Keratinocyte (primary cell): ENCODE measurements at regions not wholly inside any gene's neighbourhood (a gene's known extent, or its start where the extent isn't known, plus 50 kb on each side); places are given as distances from the start of the nearest gene placed in this dataset.

Experiments used
- EZH2 ChIP-seq: IDR thresholded peaks from one replicate; pipeline ENCODE4 v1.6.1; 2012; ENCODE audit warnings: inconsistent platforms, mild to moderate bottlenecking, low read length, moderate library complexity
- TF ChIP-seq, protein P1 (sequence below), 3 experiments: IDR thresholded peaks in 1 of 3; conservative IDR thresholded peaks in 1 of 3; optimal IDR thresholded peaks in 1 of 3; 2 replicates in 2 of 3; 3 replicates in 1 of 3; pipeline versions ENCODE3 to v1.5.1; 2011; ENCODE audit warnings: low read length in 3 of 3, mild to moderate bottlenecking in 3 of 3, moderate library complexity in 2 of 3, control low read depth in 1 of 3, inconsistent platforms in 1 of 3; ENCODE audit not compliant: insufficient read depth in 2 of 3; ENCODE audit errors: extremely low read depth in 1 of 3

DNA sequence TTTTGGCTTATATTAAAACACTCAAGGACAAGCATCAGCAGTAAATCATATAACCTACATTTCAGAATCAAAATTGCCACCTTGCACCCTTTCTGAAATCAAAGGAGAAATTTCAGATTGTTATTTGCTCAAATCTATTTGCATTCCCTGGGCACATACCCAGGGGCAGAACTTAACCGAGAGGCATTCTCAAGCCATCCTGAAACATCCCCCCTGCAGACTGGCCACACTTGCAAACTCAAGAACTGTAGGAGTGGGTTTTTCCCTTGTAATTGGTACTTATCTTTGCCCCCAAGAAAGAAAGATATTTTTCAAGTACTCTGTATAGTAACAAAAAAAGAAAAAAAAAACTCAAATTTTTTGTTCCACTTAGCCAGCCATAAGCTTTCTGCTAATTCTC is 213.6 kb upstream of the ESRRG start:
- TF ChIP-seq, protein P1, sequence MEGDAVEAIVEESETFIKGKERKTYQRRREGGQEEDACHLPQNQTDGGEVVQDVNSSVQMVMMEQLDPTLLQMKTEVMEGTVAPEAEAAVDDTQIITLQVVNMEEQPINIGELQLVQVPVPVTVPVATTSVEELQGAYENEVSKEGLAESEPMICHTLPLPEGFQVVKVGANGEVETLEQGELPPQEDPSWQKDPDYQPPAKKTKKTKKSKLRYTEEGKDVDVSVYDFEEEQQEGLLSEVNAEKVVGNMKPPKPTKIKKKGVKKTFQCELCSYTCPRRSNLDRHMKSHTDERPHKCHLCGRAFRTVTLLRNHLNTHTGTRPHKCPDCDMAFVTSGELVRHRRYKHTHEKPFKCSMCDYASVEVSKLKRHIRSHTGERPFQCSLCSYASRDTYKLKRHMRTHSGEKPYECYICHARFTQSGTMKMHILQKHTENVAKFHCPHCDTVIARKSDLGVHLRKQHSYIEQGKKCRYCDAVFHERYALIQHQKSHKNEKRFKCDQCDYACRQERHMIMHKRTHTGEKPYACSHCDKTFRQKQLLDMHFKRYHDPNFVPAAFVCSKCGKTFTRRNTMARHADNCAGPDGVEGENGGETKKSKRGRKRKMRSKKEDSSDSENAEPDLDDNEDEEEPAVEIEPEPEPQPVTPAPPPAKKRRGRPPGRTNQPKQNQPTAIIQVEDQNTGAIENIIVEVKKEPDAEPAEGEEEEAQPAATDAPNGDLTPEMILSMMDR (optimal IDR thresholded peaks at IDR 0.05 in 1 of 3, IDR thresholded peaks at IDR 0.05 in 1 of 3, conservative IDR thresholded peaks at IDR 0.05 in 1 of 3; ENCODE audit: extremely low read depth in 1 of 3, insufficient read depth in 2 of 3, low read length in 3 of 3), result no peak
- TF ChIP-seq EZH2, result no peak
